Anterior cingulate cortex (tissue), 58 donors: ENCODE measurements at regions not wholly inside any gene's neighbourhood (a gene's known extent, or its start where the extent isn't known, plus 50 kb on each side); places are given as distances from the start of the nearest gene placed in this dataset.
A peak's percentile ranks its signal among the peaks of the same experiment; 100 is the strongest.
"Not testable (repeated sequence)": the region's sequence is repeated elsewhere in the genome, so short reads cannot be mapped to it uniquely, and the experiment has no call there.

ENCODE experiments used
- DNase-seq, 58 donors: peaks; one replicate each; lab custom pipeline; 2025; lab: John Stamatoyannopoulos, UW

GRCh38 chr21:32823296-32823695 lies 51.7 kb upstream of the PAXBP1 start:
- DNase-seq: not testable (repeated sequence)

GRCh38 chr21:32824950-32825349 lies 53.4 kb upstream of the PAXBP1 start:
- no peak for DNase-seq

- peak in 28 of 58 donors; percentile 1 to 66 (median 30) for DNase-seq
These were observed 55.0 kb upstream of the PAXBP1 start for GRCh38 chr21:32826329-32827167.

GRCh38 chr21:32828908-32829307 lies 57.4 kb upstream of the PAXBP1 start:
- DNase-seq: no peak

GRCh38 chr21:32829504-32829903 lies 57.9 kb upstream of the PAXBP1 start:
- no peak for DNase-seq

- DNase-seq: not testable (repeated sequence)
These were observed 60.2 kb upstream of the PAXBP1 start for GRCh38 chr21:32831779-32832178.

GRCh38 chr21:32834211-32834915 lies 62.8 kb upstream of the PAXBP1 start:
- no peak for DNase-seq

- peak in 17 of 58 donors; percentile 2 to 25 (median 13) for DNase-seq
These were observed 63.3 kb upstream of the PAXBP1 start for GRCh38 chr21:32834916-32835235.

GRCh38 chr21:32842146-32842545 lies 70.6 kb upstream of the PAXBP1 start:
- DNase-seq: no peak

GRCh38 chr21:32843561-32843960 lies 72.0 kb upstream of the PAXBP1 start:
- DNase-seq: no peak

- no peak for DNase-seq
These were observed 72.5 kb upstream of the PAXBP1 start for GRCh38 chr21:32844076-32844475.

- DNase-seq: no peak
These were observed 73.3 kb upstream of the PAXBP1 start for GRCh38 chr21:32844653-32845436.

GRCh38 chr21:32858628-32859027 lies 87.1 kb upstream of the PAXBP1 start:
- DNase-seq: no peak

GRCh38 chr21:32860399-32860798 lies 88.8 kb upstream of the PAXBP1 start:
- DNase-seq: no peak

GRCh38 chr21:32861866-32862265 lies 90.3 kb upstream of the PAXBP1 start:
- no peak for DNase-seq

- DNase-seq: no peak
These were observed 96.0 kb upstream of the PAXBP1 start for GRCh38 chr21:32867597-32867996.

GRCh38 chr21:32868631-32869454 lies 97.3 kb upstream of the PAXBP1 start:
- DNase-seq: no peak

- DNase-seq: no peak
These were observed 97.9 kb upstream of the PAXBP1 start for GRCh38 chr21:32869459-32869858.

GRCh38 chr21:32876426-32876825 lies 104.9 kb upstream of the PAXBP1 start:
- no peak for DNase-seq

GRCh38 chr21:32877888-32878287 lies 106.3 kb upstream of the PAXBP1 start:
- DNase-seq: not testable (repeated sequence)
